HepG2 (cell line): ENCODE measurements at regions not wholly inside any gene's neighbourhood (a gene's known extent, or its start where the extent isn't known, plus 50 kb on each side); places are given as distances from the start of the nearest gene placed in this dataset.

Experiments
- ATAC-seq: fragments of 200-7000 bp; cut with Tn5 transposase; 3 replicates; pipeline ENCODE4 v1.9.1; 2020; ENCODE audit warnings: mild to moderate bottlenecking, moderate library complexity
- BruUV-seq: library from RNA; stranded (reverse); fragments of 400-500 nt; replicated peaks from 2 replicates; lab custom pipeline; 2021; lab: Mats Ljungman, UMichigan
- CTCF ChIA-PET: fragments of 300-600 bp; formaldehyde crosslinking; extraction: SDS; loops from one replicate; lab custom pipeline; 2021; ENCODE audit warnings: low total read pairs, inconsistent platforms, low intra/inter-chr PET ratio; lab: Yijun Ruan, JAX
- POLR2A ChIA-PET: fragments of 350-600 bp; sonication (Branson Sonifier 250); formaldehyde crosslinking; loops from one replicate; lab custom pipeline; 2020; ENCODE audit warnings: antibody characterized with exemption, inconsistent platforms; lab: Yijun Ruan, JAX
- DNase-seq: peaks from one replicate; pipeline ENCODE4 v3.0.0-alpha.2; 2015; ENCODE audit warnings: low spot score
- FAIRE-seq: peaks from 3 replicates; lab custom pipeline; 2011; peaks lifted over from hg19 to GRCh38; lab: Jason Lieb, UNC
- H2AFZ ChIP-seq: one replicate; pipeline ENCODE4 v1.6.1; 2011; ENCODE audit warnings: low read length, inconsistent platforms
- H3K27ac ChIP-seq: fragments of 300-600 bp; 3 replicates; pipeline ENCODE4 v1.8.0; 2011; ENCODE audit warnings: mixed run types, mild to moderate bottlenecking, mixed read lengths, low read length, inconsistent platforms; ENCODE audit not compliant: insufficient read depth; ENCODE audit errors: extremely low read length
- H3K27me3 ChIP-seq, 2 experiments: fragments of 200-600 bp in 1 of 2; 2 replicates in 1 of 2; 3 replicates in 1 of 2; pipeline versions ENCODE4 v1.6.0 to v1.8.0; 2011; ENCODE audit warnings: low read length in 2 of 2, mild to moderate bottlenecking in 2 of 2, moderate library complexity in 2 of 2, inconsistent platforms in 1 of 2; ENCODE audit not compliant: insufficient read depth in 2 of 2, control insufficient read depth in 1 of 2
- H3K36me3 ChIP-seq, 2 experiments: fragments of 200-600 bp in 1 of 2; replicated peaks in 1 of 2; 2 replicates in 1 of 2; 3 replicates in 1 of 2; pipeline versions ENCODE4 v1.5.1 to v1.8.0; 2011; ENCODE audit warnings: low read length in 2 of 2, inconsistent platforms in 1 of 2; ENCODE audit not compliant: insufficient read depth in 2 of 2, control insufficient read depth in 1 of 2
- H3K4me1 ChIP-seq: 2 replicates; pipeline ENCODE4 v1.5.1; 2012; ENCODE audit warnings: low read length, inconsistent platforms; ENCODE audit not compliant: insufficient read depth
- H3K4me2 ChIP-seq: 2 replicates; pipeline ENCODE4 v1.6.0; 2011; ENCODE audit warnings: low read depth, low read length, inconsistent platforms
- H3K4me3 ChIP-seq, 3 experiments: fragments of 200-600 bp in 1 of 3; sonication (generic), shearing (Covaris generic) in 1 of 3; replicated peaks in 1 of 3; 2 replicates each; pipeline ENCODE4 v1.5.1; 2011 to 2016; ENCODE audit warnings: low read length in 3 of 3, inconsistent platforms in 2 of 3, low read depth in 2 of 3, mild to moderate bottlenecking in 2 of 3, control low read depth in 1 of 3, mixed read lengths in 1 of 3; ENCODE audit not compliant: insufficient read depth in 1 of 3
- H3K79me2 ChIP-seq: one replicate; pipeline ENCODE4 v1.6.1; 2011; ENCODE audit warnings: low read length, inconsistent platforms; ENCODE audit not compliant: insufficient read depth
- H3K9ac ChIP-seq: 2 replicates; pipeline ENCODE4 v1.6.0; 2011; ENCODE audit warnings: mild to moderate bottlenecking, low read depth, low read length, inconsistent platforms; ENCODE audit not compliant: insufficient read depth
- H3K9me3 ChIP-seq: 2 replicates; pipeline ENCODE4 v1.5.1; 2012; ENCODE audit warnings: mild to moderate bottlenecking, low read length
- H4K20me1 ChIP-seq: 2 replicates; pipeline ENCODE4 v1.6.0; 2011; ENCODE audit warnings: inconsistent platforms, mild to moderate bottlenecking, low read length, moderate library complexity; ENCODE audit not compliant: insufficient read depth
- LRRFIP1 ChIP-seq: sonication (generic); formaldehyde crosslinking; conservative IDR thresholded peaks from 2 replicates; pipeline ENCODE4 v1.4.0; 2020; ENCODE audit warnings: missing genetic modification reagents
- NR1H2 ChIP-seq: sonication (generic); formaldehyde crosslinking; IDR thresholded peaks from 2 replicates; pipeline ENCODE4 v1.8.1; 2022; ENCODE audit warnings: low read depth, missing genetic modification reagents, borderline replicate concordance
- PAXIP1 ChIP-seq: sonication (generic); formaldehyde crosslinking; conservative IDR thresholded peaks from 2 replicates; pipeline ENCODE4 v1.4.0; 2020; ENCODE audit warnings: mild to moderate bottlenecking, missing genetic modification reagents, moderate library complexity
- SMC3 ChIP-seq: IDR thresholded peaks from 2 replicates; pipeline ENCODE4 v1.6.1; 2011; ENCODE audit warnings: low read length, improper control_type of control experiment
- STAG1 ChIP-seq: sonication (generic); formaldehyde crosslinking; IDR thresholded peaks from 2 replicates; pipeline ENCODE4 v1.4.0; 2020; ENCODE audit warnings: missing genetic modification reagents
- WGBS: methylation state at CpG from one replicate; pipeline ENCODE4 v1.1.6; 2017; ENCODE audit warnings: low lambda C conversion rate; 5-methylcytosine and 5-hydroxymethylcytosine counted together
- in situ Hi-C: cut with HindIII; loops from 2 replicates; pipeline ENCODE4 v1.10.0; 2017; ENCODE audit warnings: low pct_unique_long_range_greater_than_20kb; ENCODE audit not compliant: extremely low pct_ligation_motif_present
- intact Hi-C: fragments of 100-400 bp; cut with micrococcal nuclease; formaldehyde crosslinking; loops from one replicate; pipeline ENCODE4 v1.10.0; 2022; ENCODE audit not compliant: unreplicated experiment

- TF ChIP-seq LRRFIP1 (CRISPR knock-in tag) (no peak), NR1H2 (no peak)
Measured at GRCh38 chr2:53211201-53211774, 556.3 kb upstream of the CHAC2 start (continued).

- POLR2A ChIA-PET, result no interaction called here
- TF ChIP-seq SMC3 (peak; percentile 2; the same call in 1 of the 2 replicates), STAG1 (CRISPR knock-in tag) (0 out of 2 replicates have a peak, but pooled peaks have one; percentile 4), PAXIP1 (no peak)
- H3K27ac ChIP-seq, result no peak overlapping the region
- no TSS peak for BruUV-seq
- intact Hi-C loops (no loop called here), in situ Hi-C loops (no loop called here)
- CTCF ChIA-PET, result no interaction called here
- no peak for FAIRE-seq
- H3K4me3 ChIP-seq, result no peak overlapping the region
- no peak overlapping the region for H2AFZ ChIP-seq
- no peaks in the 10 kb centered on the region for H3K9me3 ChIP-seq
- no peaks in the 10 kb centered on the region for H3K27me3 ChIP-seq
- no peak overlapping the region for H3K4me2 ChIP-seq
- ATAC-seq, result peak; percentile 57; the same call in 2 of the 3 replicates
- WGBS, result 5% methylated on average over 3 of the region's 3 CpGs
- H3K79me2 ChIP-seq, result no peaks in the 10 kb centered on the region
- H3K9ac ChIP-seq, result no peak overlapping the region
- DNase-seq, result no peak
- no peaks in the 10 kb centered on the region for H4K20me1 ChIP-seq
- no peaks in the 10 kb centered on the region for H3K4me1 ChIP-seq
- no peaks in the 10 kb centered on the region for H3K36me3 ChIP-seq
Measured at GRCh38 chr2:53210538-53210937, 557.1 kb upstream of the CHAC2 start.
